ENCODE measurements at regions not wholly inside any gene's neighbourhood (a gene's known extent, or its start where the extent isn't known, plus 50 kb on each side); places are given as distances from the start of the nearest gene placed in this dataset.

DNA sequence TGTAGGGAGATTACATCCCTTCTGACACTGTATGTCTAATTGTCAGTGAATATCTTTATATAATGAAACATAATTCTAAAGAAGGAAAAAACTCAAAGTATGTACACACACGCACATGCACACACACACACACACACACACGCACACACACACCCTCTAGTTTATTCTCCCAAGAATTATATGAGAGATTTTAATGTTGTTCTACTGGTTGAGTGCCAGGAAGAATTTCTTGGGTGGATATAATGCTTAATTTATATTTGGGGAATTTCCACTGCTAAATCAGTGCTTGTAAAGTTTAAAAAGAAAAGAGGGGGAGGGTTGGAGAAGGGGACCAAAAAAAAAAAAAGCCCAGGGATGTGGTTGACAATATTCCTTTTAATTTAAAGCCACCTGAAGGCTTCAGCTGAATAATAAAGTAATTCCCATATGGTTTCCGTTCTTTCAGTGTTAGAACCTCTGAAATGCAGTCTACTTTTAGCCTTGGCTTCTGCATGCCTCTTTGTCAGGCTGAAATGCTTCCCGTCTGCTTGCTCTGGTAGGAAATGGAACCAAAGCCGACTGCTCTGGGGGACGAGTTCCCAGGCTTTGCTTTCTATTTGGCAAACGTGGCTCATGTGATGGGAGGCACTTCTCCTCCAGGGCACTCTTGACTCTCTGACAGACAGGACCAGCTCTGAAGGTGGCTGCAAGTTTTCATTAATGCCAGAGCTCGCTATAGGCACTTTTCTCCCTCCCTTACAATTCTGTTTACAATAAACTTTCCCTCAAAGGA, 225.4 kb downstream of the PRL start:
- no peak overlapping the region for H3K9ac ChIP-seq (ENCODE audit: low read depth, low read length)
- H3K36me3 ChIP-seq (ENCODE audit: insufficient read depth, low read length) = peaks cover 6% of the 10 kb centered on the region; the same call in 1 of the 2 replicates
- no peaks in the 10 kb centered on the region for H3K9me3 ChIP-seq (ENCODE audit: insufficient read depth, low read depth, low read length)
- WGBS = 55% methylated on average over 6 of the region's 8 CpGs
- H3K27me3 ChIP-seq (ENCODE audit: insufficient read depth, low read length) = no peaks in the 10 kb centered on the region
- peaks cover 12% of the 10 kb centered on the region for H3K4me1 ChIP-seq (ENCODE audit: insufficient read depth, low read length)
- no peak overlapping the region for H3K4me3 ChIP-seq (ENCODE audit: low read length)
- H3K27ac ChIP-seq (ENCODE audit: low read depth, low read length) = no peak overlapping the region

- Histone ChIP-seq H3K36me3 (ENCODE audit: insufficient read depth, low read length) (peaks cover 6% of the 10 kb centered on the region; the same call in 1 of the 2 replicates), H3K4me3 (ENCODE audit: low read length) (no peak overlapping the region), H3K27ac (ENCODE audit: low read depth, low read length) (no peak overlapping the region), H3K4me1 (ENCODE audit: insufficient read depth, low read length) (peaks cover 13% of the 10 kb centered on the region), H3K9me3 (ENCODE audit: insufficient read depth, low read depth, low read length) (no peaks in the 10 kb centered on the region), H3K27me3 (ENCODE audit: insufficient read depth, low read length) (no peaks in the 10 kb centered on the region), H3K9ac (ENCODE audit: low read depth, low read length) (no peak overlapping the region)
Measured at GRCh38 chr6:22072949-22073348, 223.9 kb downstream of the PRL start.

GRCh38 chr6:22073516-22074198, 223.2 kb downstream of the PRL start:
- Histone ChIP-seq H3K4me3 (ENCODE audit: low read length) (no peak overlapping the region), H3K9ac (ENCODE audit: low read depth, low read length) (no peak overlapping the region), H3K27ac (ENCODE audit: low read depth, low read length) (no peak overlapping the region), H3K9me3 (ENCODE audit: insufficient read depth, low read depth, low read length) (no peaks in the 10 kb centered on the region), H3K4me1 (ENCODE audit: insufficient read depth, low read length) (peaks cover 20% of the 10 kb centered on the region), H3K27me3 (ENCODE audit: insufficient read depth, low read length) (no peaks in the 10 kb centered on the region), H3K36me3 (ENCODE audit: insufficient read depth, low read length) (peaks cover 6% of the 10 kb centered on the region; the same call in 1 of the 2 replicates)
- 96% methylated on average over 4 of the region's 4 CpGs for WGBS

DNA sequence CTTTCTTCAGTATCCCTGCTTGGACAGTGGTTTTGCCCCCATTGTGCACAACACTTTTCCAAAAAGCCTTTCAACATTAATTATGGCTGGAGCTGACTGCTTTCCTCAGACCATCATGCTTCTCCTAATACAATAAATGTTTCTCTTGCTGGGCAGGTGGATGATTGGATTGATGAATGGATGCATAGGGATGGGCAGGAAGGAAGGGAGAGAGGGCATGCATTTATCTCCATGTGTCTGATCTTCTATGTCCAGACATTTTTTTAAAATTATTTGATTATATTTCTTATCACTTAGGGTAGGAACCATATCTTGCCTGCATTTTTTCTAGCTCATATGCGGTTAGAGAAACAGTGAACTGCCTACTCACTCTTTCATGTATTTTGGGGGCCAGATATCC, 218.5 kb downstream of the PRL start:
- H3K27ac ChIP-seq (ENCODE audit: low read depth, low read length) = no peak overlapping the region
- 100% methylated on average over 1 of the region's 1 CpG for WGBS

GRCh38 chr6:22078802-22079545, 217.9 kb downstream of the PRL start:
- Histone ChIP-seq H3K27ac (ENCODE audit: low read depth, low read length) (no peak overlapping the region), H3K9me3 (ENCODE audit: insufficient read depth, low read depth, low read length) (no peaks in the 10 kb centered on the region), H3K9ac (ENCODE audit: low read depth, low read length) (no peak overlapping the region), H3K4me3 (ENCODE audit: low read length) (no peak overlapping the region), H3K36me3 (ENCODE audit: insufficient read depth, low read length) (peaks cover 6% of the 10 kb centered on the region; the same call in 1 of the 2 replicates), H3K27me3 (ENCODE audit: insufficient read depth, low read length) (no peaks in the 10 kb centered on the region), H3K4me1 (ENCODE audit: insufficient read depth, low read length) (peaks cover 12% of the 10 kb centered on the region)
- 68% methylated on average over 6 of the region's 8 CpGs for WGBS

More for the DNA sequence above, 218.5 kb downstream of the PRL start:
- Histone ChIP-seq H3K9ac (ENCODE audit: low read depth, low read length) (no peak overlapping the region), H3K36me3 (ENCODE audit: insufficient read depth, low read length) (peaks cover 6% of the 10 kb centered on the region; the same call in 1 of the 2 replicates), H3K9me3 (ENCODE audit: insufficient read depth, low read depth, low read length) (no peaks in the 10 kb centered on the region), H3K27me3 (ENCODE audit: insufficient read depth, low read length) (no peaks in the 10 kb centered on the region), H3K4me3 (ENCODE audit: low read length) (no peak overlapping the region), H3K4me1 (ENCODE audit: insufficient read depth, low read length) (peaks cover 12% of the 10 kb centered on the region)

GRCh38 chr6:22079783-22080182, 217.1 kb downstream of the PRL start:
- H3K4me1 ChIP-seq (ENCODE audit: insufficient read depth, low read length) = peaks cover 12% of the 10 kb centered on the region
- no peaks in the 10 kb centered on the region; the same call in 1 of the 2 replicates for H3K36me3 ChIP-seq (ENCODE audit: insufficient read depth, low read length)
- H3K27ac ChIP-seq (ENCODE audit: low read depth, low read length) = no peak overlapping the region
- no peaks in the 10 kb centered on the region for H3K27me3 ChIP-seq (ENCODE audit: insufficient read depth, low read length)
- no peak overlapping the region for H3K4me3 ChIP-seq (ENCODE audit: low read length)
- 100% methylated on average over 5 of the region's 5 CpGs for WGBS
- H3K9ac ChIP-seq (ENCODE audit: low read depth, low read length) = no peak overlapping the region
- no peaks in the 10 kb centered on the region for H3K9me3 ChIP-seq (ENCODE audit: insufficient read depth, low read depth, low read length)

- Histone ChIP-seq H3K4me1 (ENCODE audit: insufficient read depth, low read length) (peaks cover 12% of the 10 kb centered on the region), H3K4me3 (ENCODE audit: low read length) (no peak overlapping the region), H3K27me3 (ENCODE audit: insufficient read depth, low read length) (no peaks in the 10 kb centered on the region), H3K27ac (ENCODE audit: low read depth, low read length) (no peak overlapping the region), H3K36me3 (ENCODE audit: insufficient read depth, low read length) (peaks cover 10% of the 10 kb centered on the region; the same call in 1 of the 2 replicates), H3K9ac (ENCODE audit: low read depth, low read length) (no peak overlapping the region), H3K9me3 (ENCODE audit: insufficient read depth, low read depth, low read length) (peaks cover 10% of the 10 kb centered on the region; the same call in 1 of the 2 replicates)
- 95% methylated on average over 4 of the region's 4 CpGs for WGBS
Measured at GRCh38 chr6:22081709-22082108, 215.1 kb downstream of the PRL start.

GRCh38 chr6:22082218-22082617, 214.6 kb downstream of the PRL start:
- H3K27ac ChIP-seq (ENCODE audit: low read depth, low read length) = no peak overlapping the region
- H3K9ac ChIP-seq (ENCODE audit: low read depth, low read length) = no peak overlapping the region
- H3K4me3 ChIP-seq (ENCODE audit: low read length) = no peak overlapping the region
- H3K27me3 ChIP-seq (ENCODE audit: insufficient read depth, low read length) = no peaks in the 10 kb centered on the region
- WGBS = 100% methylated on average over 2 of the region's 3 CpGs
- peaks cover 10% of the 10 kb centered on the region; the same call in 1 of the 2 replicates for H3K9me3 ChIP-seq (ENCODE audit: insufficient read depth, low read depth, low read length)
- H3K4me1 ChIP-seq (ENCODE audit: insufficient read depth, low read length) = peaks cover 12% of the 10 kb centered on the region
- H3K36me3 ChIP-seq (ENCODE audit: insufficient read depth, low read length) = peaks cover 10% of the 10 kb centered on the region; the same call in 1 of the 2 replicates

DNA sequence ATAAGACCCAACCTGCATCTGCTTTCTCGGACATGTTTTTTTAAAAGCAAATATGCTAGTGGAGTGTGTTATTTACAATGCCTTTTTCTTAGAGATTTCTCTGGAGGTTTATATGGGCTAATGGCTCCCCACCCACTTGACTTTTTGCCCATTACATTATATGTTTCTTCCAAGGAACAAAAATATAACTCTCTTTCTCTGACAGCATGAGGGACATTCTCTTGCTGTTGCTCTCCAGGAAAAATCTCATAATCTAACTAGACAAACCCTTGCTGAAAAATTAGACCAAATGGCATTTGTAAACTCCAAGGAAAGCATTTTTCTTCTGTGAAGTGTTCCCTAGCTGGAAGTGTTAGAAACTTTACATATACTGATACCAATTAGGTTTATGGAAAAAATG, 213.7 kb downstream of the PRL start:
- Histone ChIP-seq H3K4me1 (ENCODE audit: insufficient read depth, low read length) (peaks cover 9% of the 10 kb centered on the region), H3K9me3 (ENCODE audit: insufficient read depth, low read depth, low read length) (peaks cover 10% of the 10 kb centered on the region; the same call in 1 of the 2 replicates), H3K36me3 (ENCODE audit: insufficient read depth, low read length) (peaks cover 10% of the 10 kb centered on the region; the same call in 1 of the 2 replicates), H3K27ac (ENCODE audit: low read depth, low read length) (no peak overlapping the region), H3K4me3 (ENCODE audit: low read length) (no peak overlapping the region), H3K27me3 (ENCODE audit: insufficient read depth, low read length) (no peaks in the 10 kb centered on the region), H3K9ac (ENCODE audit: low read depth, low read length) (no peak overlapping the region)
- WGBS = no CpG with 5 or more reads among the region's 1 CpG

DNA sequence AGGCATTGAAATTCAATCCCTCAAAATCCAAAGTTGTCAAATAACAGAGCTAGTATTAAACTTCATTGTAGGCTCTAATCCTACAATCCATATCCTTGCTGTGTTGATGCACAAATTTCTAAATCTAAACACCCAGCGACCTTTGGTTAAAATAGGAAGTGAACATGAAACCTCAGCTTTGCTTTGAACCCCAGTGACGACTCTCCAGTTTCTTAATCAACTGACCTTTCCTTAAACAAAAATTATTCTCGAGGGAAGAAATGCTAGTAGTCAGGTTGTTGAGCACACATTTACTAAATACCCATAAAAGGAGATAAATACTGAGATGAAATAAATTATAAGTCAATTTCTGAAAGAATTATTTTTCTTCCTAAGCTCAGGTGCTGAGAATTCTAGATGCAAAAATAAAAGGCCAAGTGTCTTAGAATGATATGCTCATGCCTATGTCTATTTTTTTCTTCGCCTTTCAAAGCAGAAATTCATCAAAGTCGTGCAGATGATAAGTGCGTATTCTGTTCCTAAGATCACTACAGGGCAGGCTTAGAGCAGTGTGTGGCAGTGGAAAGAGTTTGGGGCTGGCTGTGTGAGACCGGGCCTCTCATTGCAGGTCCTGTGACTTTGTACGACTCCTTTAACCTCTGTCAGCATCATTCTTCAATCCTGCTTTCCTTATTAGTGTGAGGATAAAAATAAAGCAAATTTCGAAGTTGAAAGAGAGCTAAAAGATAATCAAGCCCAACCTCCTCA, 208.7 kb downstream of the PRL start:
- peaks cover 10% of the 10 kb centered on the region; the same call in 1 of the 2 replicates for H3K9me3 ChIP-seq (ENCODE audit: insufficient read depth, low read depth, low read length)
- peaks cover 10% of the 10 kb centered on the region; the same call in 1 of the 2 replicates for H3K36me3 ChIP-seq (ENCODE audit: insufficient read depth, low read length)
- H3K9ac ChIP-seq (ENCODE audit: low read depth, low read length) = no peak overlapping the region
- H3K4me1 ChIP-seq (ENCODE audit: insufficient read depth, low read length) = no peaks in the 10 kb centered on the region
- no peaks in the 10 kb centered on the region for H3K27me3 ChIP-seq (ENCODE audit: insufficient read depth, low read length)
- 92% methylated on average over 5 of the region's 9 CpGs for WGBS
- H3K27ac ChIP-seq (ENCODE audit: low read depth, low read length) = no peak overlapping the region
- H3K4me3 ChIP-seq (ENCODE audit: low read length) = no peak overlapping the region
